HUES48 (cell line): ENCODE measurements at regions not wholly inside any gene's neighbourhood (a gene's known extent, or its start where the extent isn't known, plus 50 kb on each side); places are given as distances from the start of the nearest gene placed in this dataset.

ENCODE experiments used
- H3K27ac ChIP-seq: one replicate; pipeline ENCODE4 v1.7.0; 2013; ENCODE audit warnings: low read depth, low read length, inconsistent platforms
- H3K27me3 ChIP-seq: 2 replicates; pipeline ENCODE4 v1.6.1; 2013; ENCODE audit warnings: mild to moderate bottlenecking, low read length; ENCODE audit not compliant: control insufficient read depth, insufficient read depth
- H3K36me3 ChIP-seq: 2 replicates; pipeline ENCODE4 v1.6.1; 2013; ENCODE audit warnings: low read length; ENCODE audit not compliant: control insufficient read depth, insufficient read depth
- H3K4me1 ChIP-seq: 2 replicates; pipeline ENCODE4 v1.6.1; 2013; ENCODE audit warnings: mild to moderate bottlenecking, low read length; ENCODE audit not compliant: control insufficient read depth, insufficient read depth
- H3K4me3 ChIP-seq: 2 replicates; pipeline ENCODE4 v1.5.1; 2013; ENCODE audit warnings: mild to moderate bottlenecking, low read depth, low read length
- H3K9ac ChIP-seq: 2 replicates; pipeline ENCODE4 v1.6.1; 2013; ENCODE audit warnings: mild to moderate bottlenecking, low read depth, low read length, moderate library complexity
- H3K9me3 ChIP-seq: 2 replicates; pipeline ENCODE4 v1.6.1; 2013; ENCODE audit warnings: low read length; ENCODE audit not compliant: control insufficient read depth, insufficient read depth

DNA sequence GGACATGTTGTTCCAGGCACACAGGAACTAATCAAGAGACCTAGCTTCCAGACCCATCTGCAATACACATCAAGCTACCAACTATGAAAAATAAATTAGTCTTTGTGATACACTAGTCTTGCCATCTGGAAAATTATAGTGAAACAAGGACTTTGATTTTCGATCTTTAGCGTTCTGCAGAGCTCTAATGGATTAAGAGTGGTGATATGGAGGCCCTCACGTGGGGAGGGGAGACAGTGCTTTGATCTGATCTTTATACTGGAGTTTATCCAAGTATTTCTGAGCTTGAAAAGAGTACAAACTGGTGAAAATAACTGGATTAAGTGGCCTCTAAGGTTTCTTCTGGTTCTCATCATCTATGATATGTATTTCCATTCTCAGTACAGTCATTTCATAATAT, 273.4 kb upstream of the CDH7 start:
- no peaks in the 10 kb centered on the region for H3K4me1 ChIP-seq
- H3K4me3 ChIP-seq = no peak overlapping the region
- H3K9ac ChIP-seq = no peak overlapping the region
- H3K27ac ChIP-seq = no peak overlapping the region
- H3K9me3 ChIP-seq = no peaks in the 10 kb centered on the region
- H3K27me3 ChIP-seq = no peaks in the 10 kb centered on the region
- no peaks in the 10 kb centered on the region for H3K36me3 ChIP-seq

DNA sequence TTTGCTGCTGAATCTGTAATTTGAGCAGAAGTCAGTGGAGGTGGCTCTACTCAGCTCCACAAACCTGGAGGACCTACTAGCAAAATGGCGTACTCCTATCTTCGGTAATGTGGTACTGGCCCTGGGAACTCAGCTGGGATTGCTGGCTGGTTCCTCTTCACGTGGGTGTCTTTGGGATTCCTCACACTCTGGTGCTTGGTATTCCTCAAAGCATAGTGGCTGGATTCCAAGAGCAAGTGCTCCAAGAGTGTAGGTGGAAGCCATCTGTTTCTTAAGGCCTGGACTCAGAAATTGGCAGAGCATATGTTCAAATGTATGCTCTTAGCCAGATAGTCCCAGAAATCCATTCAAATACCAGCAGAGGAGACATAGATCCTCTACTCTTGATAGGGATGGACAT, 281.9 kb upstream of the CDH7 start:
- no peaks in the 10 kb centered on the region for H3K36me3 ChIP-seq
- no peaks in the 10 kb centered on the region for H3K9me3 ChIP-seq
- H3K9ac ChIP-seq = no peak overlapping the region
- no peaks in the 10 kb centered on the region for H3K4me1 ChIP-seq
- H3K4me3 ChIP-seq = no peak overlapping the region
- H3K27ac ChIP-seq = no peak overlapping the region
- no peaks in the 10 kb centered on the region for H3K27me3 ChIP-seq

DNA sequence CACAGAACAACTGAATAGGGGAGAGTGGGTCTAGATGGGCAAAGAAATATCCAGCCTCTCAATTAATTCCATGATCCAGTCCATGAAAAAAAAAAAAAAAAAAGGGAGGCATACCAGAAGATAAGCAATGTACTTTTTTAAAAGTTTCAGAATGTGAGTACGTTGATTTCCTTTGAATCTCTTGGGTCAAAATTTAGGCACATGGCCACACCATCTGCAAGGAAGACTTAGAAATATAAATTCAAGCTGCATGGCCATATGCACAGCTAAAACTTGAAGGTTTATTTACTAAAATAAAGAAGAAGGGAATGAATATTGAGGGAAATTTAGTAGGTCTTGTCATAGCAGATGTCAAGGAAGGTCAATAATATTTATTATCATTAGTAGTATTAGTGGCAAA, 286.5 kb upstream of the CDH7 start:
- no peak overlapping the region for H3K27ac ChIP-seq
- no peak overlapping the region for H3K4me3 ChIP-seq
- H3K9me3 ChIP-seq = no peaks in the 10 kb centered on the region
- no peaks in the 10 kb centered on the region for H3K4me1 ChIP-seq
- H3K9ac ChIP-seq = no peak overlapping the region
- H3K27me3 ChIP-seq = no peaks in the 10 kb centered on the region
- no peaks in the 10 kb centered on the region for H3K36me3 ChIP-seq

DNA sequence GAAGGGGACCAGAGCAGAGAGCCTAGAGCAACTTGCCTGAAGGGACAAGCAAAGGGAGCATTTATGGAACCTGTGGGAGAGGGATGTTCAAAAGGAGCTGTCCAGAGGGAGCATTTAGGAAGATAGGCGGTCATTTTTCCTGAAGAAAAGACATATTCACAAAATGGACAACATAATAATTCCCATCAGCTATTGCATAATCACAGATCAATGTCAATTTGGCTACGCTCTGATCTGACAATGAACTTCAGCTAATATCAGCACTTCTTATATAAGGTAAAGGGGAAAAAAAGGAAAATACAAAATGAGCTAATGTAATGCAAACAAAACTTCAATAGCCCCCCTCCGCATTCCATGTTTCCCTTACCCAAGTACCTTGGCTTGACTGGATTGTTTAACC, 291.1 kb upstream of the CDH7 start:
- H3K9ac ChIP-seq = no peak overlapping the region
- no peak overlapping the region for H3K4me3 ChIP-seq
- no peaks in the 10 kb centered on the region for H3K36me3 ChIP-seq
- H3K27me3 ChIP-seq = no peaks in the 10 kb centered on the region
- H3K4me1 ChIP-seq = no peaks in the 10 kb centered on the region
- no peaks in the 10 kb centered on the region for H3K9me3 ChIP-seq
- H3K27ac ChIP-seq = no peak overlapping the region

DNA sequence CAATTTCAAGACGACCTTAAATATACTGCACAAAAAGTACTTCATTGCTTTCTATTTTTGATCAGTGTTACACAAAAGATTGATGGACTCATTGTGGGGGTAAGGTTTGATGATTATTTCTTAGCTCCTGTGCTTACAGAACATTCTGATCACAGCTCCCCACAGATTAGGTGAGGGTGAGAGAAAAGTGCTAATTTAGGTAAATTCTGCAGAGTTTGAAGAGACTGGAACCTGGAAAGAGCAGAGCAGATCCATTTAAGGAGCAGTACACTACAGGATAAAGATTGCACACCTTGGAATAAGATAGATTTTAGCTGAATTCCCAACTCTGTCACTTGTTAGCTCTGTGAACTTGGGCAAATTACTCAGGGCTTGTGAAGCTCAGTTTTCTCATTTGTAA, 291.9 kb upstream of the CDH7 start:
- Histone ChIP-seq H3K9me3 (no peaks in the 10 kb centered on the region), H3K27ac (no peak overlapping the region), H3K36me3 (no peaks in the 10 kb centered on the region), H3K4me1 (no peaks in the 10 kb centered on the region), H3K9ac (no peak overlapping the region), H3K27me3 (no peaks in the 10 kb centered on the region), H3K4me3 (no peak overlapping the region)

DNA sequence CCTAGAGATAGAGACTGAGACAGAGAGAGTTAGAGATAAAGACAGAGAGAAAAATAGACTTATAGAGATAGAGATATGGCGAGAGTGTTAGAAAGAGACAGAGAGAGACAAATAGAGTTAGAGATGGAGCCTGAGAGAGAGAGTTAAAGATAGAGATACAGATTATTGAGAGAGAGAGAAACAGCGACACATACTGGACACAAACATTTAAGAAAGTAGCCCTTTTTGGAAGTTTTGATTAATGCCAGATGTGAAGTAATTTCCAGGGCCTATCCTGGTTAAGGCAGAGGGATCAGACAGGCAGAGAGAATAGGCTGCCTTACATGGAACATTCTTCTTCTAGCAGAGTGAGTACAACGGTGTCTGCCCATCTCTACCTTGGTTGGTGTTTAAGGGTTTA, 311.6 kb upstream of the CDH7 start:
- no peak overlapping the region for H3K4me3 ChIP-seq
- H3K9me3 ChIP-seq = no peaks in the 10 kb centered on the region
- H3K36me3 ChIP-seq = no peaks in the 10 kb centered on the region
- no peak overlapping the region for H3K9ac ChIP-seq
- no peaks in the 10 kb centered on the region for H3K27me3 ChIP-seq
- H3K27ac ChIP-seq = no peak overlapping the region
- H3K4me1 ChIP-seq = no peaks in the 10 kb centered on the region

DNA sequence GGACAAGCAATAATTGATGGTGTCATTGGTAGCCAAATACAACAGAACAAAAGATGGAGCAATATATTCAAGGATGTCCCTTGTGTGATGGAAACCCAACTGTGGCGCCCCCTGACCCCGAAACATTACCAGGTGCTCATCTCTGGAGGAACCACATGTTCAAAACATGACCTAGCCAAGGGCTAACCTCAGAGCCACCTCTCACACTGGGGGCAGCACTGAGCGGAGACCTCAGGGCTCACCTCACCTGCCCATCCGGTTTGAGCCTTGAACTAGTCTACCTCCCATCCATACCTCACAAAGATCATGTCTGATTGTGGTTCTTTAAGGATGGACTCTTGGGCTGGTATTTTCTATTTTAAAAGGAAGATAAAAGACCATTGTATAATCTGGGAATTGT, 314.4 kb upstream of the CDH7 start:
- Histone ChIP-seq H3K4me1 (no peaks in the 10 kb centered on the region), H3K36me3 (no peaks in the 10 kb centered on the region), H3K9ac (no peak overlapping the region), H3K4me3 (no peak overlapping the region), H3K27ac (no peak overlapping the region), H3K27me3 (no peaks in the 10 kb centered on the region), H3K9me3 (no peaks in the 10 kb centered on the region)

DNA sequence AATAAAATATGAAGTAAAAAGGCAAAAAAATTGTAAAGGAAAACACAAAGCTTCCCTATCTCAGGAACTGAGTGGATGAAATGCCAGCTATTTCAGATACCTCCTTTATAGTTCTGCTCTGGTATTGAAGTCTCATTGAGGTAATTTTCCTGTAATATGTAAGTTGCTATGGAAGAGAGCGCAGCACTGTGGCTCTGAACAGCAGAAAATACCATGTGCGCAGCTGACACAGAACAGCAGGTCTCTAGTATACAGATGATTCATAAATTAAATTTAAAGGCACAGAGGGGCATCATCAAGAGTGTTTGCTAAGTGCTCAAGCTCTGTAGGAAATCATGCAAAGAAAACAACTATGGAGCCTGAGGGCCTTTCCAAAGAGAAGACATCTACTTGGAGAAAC, 315.3 kb upstream of the CDH7 start:
- Histone ChIP-seq H3K4me3 (no peak overlapping the region), H3K27me3 (no peaks in the 10 kb centered on the region), H3K9me3 (no peaks in the 10 kb centered on the region), H3K36me3 (no peaks in the 10 kb centered on the region), H3K9ac (no peak overlapping the region), H3K4me1 (no peaks in the 10 kb centered on the region), H3K27ac (no peak overlapping the region)

DNA sequence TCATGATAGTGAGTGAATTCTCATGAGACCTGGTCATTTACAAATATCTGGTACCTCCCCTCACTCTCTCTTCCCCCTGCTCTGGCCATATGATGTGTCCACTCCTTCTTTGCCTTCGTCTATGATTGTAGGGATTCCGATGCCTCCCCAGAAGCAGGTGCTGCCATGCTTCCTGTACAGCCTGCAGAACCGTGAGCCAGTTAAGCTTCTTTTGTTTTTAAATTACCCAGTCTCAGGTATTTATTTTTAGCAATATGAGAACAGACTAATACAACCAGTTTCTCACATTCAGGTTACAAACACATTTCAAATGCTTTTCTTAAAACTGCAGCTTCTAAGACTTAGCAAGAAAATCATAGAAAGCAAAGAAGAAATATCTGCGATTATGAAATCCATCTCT, 321.2 kb upstream of the CDH7 start:
- no peak overlapping the region for H3K27ac ChIP-seq
- H3K4me3 ChIP-seq = no peak overlapping the region
- H3K36me3 ChIP-seq = no peaks in the 10 kb centered on the region
- no peaks in the 10 kb centered on the region for H3K9me3 ChIP-seq
- H3K4me1 ChIP-seq = no peaks in the 10 kb centered on the region
- no peak overlapping the region for H3K9ac ChIP-seq
- no peaks in the 10 kb centered on the region for H3K27me3 ChIP-seq

DNA sequence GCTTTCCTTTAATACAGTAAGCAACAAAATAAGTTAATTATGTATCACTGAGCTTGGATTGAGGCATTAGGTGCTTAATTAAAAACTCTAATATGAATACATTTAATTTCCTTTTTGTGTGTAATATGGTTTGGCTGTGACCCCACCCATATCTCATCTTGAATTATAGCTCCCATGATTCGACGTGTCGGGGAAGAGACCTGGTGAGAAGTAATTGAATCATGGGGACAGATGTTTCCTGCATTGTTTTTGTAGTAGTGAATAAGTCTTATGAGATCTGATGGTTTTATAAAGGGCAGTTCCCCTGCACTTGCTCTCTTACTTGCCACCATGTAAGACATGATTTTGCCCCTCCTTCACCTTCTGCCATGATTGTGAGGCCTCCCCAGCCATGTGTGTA, 325.4 kb upstream of the CDH7 start:
- H3K9ac ChIP-seq = no peak overlapping the region
- no peaks in the 10 kb centered on the region for H3K27me3 ChIP-seq
- no peaks in the 10 kb centered on the region for H3K4me1 ChIP-seq
- no peak overlapping the region for H3K4me3 ChIP-seq
- H3K9me3 ChIP-seq = no peaks in the 10 kb centered on the region
- H3K36me3 ChIP-seq = no peaks in the 10 kb centered on the region
- no peak overlapping the region for H3K27ac ChIP-seq

DNA sequence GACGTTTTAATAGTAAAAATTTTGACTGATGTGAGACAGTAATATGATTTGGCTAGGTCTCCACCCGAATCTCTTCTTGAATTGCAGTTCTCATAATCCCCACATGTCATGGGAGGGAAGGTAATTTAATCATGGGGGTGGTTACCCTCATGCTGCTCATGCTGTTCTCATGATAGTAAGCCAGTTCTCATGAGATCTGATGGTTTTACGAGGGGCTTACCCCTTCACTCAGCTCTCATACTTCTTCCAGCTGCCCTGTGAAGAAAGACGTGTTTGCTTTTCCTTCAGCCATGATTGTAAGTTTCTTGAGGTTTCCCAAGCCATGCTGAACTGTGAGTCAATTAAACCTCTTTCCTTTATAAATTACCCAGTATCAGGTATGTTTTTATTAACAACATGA, 327.0 kb upstream of the CDH7 start:
- Histone ChIP-seq H3K4me3 (no peak overlapping the region), H3K27ac (no peak overlapping the region), H3K27me3 (no peaks in the 10 kb centered on the region), H3K4me1 (no peaks in the 10 kb centered on the region), H3K9ac (no peak overlapping the region), H3K9me3 (no peaks in the 10 kb centered on the region), H3K36me3 (no peaks in the 10 kb centered on the region)

DNA sequence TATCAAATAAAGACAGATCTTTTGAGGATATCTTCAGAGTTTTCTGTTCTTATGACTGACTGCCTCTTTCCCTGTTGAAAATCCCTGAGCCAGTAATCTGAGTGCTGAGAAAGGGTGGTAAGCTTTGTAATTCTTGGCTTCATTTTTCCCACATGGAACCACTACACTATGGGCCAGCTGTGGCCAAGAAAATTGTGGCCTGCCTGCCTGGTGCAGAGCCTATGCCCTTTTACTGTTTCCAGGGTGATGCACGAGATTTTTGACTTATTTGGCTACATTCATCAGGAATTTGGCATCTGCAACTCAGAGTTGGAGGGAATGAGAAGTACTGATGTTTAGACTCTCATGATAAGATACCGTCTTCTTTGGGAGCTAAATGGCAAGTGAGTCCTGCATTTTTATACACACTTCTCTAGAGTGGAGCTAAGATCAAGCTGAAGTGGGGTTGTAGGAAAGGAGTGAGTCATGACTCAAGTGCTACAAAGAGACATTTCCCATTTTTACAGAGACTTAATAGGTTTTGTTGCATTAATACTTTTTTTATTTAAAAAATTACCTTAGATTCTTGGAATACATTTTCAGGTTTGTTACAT, 328.2 kb upstream of the CDH7 start:
- H3K4me1 ChIP-seq = no peaks in the 10 kb centered on the region
- H3K27me3 ChIP-seq = no peaks in the 10 kb centered on the region
- H3K36me3 ChIP-seq = no peaks in the 10 kb centered on the region
- no peak overlapping the region for H3K9ac ChIP-seq
- H3K4me3 ChIP-seq = no peak overlapping the region
- no peaks in the 10 kb centered on the region for H3K9me3 ChIP-seq
- H3K27ac ChIP-seq = no peak overlapping the region
